Astrocyte of the spinal cord (primary cell): ENCODE measurements at regions not wholly inside any gene's neighbourhood (a gene's known extent, or its start where the extent isn't known, plus 50 kb on each side); places are given as distances from the start of the nearest gene placed in this dataset.
"Not testable (repeated sequence)": the region's sequence is repeated elsewhere in the genome, so short reads cannot be mapped to it uniquely, and the experiment has no call there.

Source experiments
- DNase-seq: peaks from one replicate; pipeline ENCODE4 v3.0.0; 2011; ENCODE audit warnings: low read depth, low spot score
- H3K4me3 ChIP-seq: 2 replicates; pipeline ENCODE4 v1.5.1; 2011; ENCODE audit warnings: low read depth, mild to moderate bottlenecking, low read length, moderate library complexity
- in situ Hi-C: cut with HindIII; loops from 2 replicates; pipeline ENCODE4 v1.10.0; 2017; ENCODE audit warnings: low sequenced_read_pairs
- TF ChIP-seq, protein P1 (sequence below): IDR thresholded peaks from 2 replicates; pipeline ENCODE4 v1.5.1; 2012; ENCODE audit warnings: low read depth, mild to moderate bottlenecking, low read length, inconsistent platforms

DNA sequence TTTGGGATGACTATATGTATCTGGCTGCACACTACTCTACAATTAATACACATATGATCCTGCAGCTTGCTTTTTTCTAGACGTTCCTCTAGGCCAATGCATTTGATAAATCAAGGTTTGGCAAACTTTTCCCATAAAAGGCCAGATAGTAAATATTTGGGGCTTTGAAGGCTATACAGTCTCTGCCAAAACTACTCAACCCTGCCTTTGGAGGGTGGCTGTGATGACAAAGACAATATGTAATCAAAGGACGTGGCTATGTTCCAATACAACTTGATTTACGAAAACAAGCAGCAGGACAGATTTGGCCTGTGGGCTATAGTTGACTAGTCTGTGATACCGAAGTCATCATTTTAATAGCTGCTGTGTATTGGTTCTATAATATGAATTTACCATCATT lies 181.3 kb upstream of the NBPF12 start:
- DNase-seq, H3K4me3 ChIP-seq, in situ Hi-C loops: not testable (repeated sequence)

DNA sequence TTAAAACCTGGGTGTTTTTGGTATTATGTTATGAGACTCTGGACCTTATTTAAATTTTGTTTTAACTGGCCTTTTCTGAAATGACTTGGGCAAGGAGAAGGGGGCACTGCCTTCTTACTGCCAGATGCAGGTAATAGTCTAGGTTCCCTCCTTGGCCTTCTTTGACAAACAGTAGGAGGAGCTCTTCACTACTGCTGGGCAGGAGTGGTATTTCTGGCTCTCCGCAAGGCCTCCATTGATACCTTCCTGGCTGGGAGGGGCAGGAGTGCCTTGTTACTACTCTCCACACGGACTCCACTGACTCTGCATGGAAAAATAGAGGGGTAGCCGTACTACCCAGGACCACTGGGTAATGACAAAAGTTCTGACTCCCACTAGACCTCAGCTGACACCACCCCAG lies 189.4 kb upstream of the NBPF12 start:
- H3K4me3 ChIP-seq = not testable (repeated sequence)

DNA sequence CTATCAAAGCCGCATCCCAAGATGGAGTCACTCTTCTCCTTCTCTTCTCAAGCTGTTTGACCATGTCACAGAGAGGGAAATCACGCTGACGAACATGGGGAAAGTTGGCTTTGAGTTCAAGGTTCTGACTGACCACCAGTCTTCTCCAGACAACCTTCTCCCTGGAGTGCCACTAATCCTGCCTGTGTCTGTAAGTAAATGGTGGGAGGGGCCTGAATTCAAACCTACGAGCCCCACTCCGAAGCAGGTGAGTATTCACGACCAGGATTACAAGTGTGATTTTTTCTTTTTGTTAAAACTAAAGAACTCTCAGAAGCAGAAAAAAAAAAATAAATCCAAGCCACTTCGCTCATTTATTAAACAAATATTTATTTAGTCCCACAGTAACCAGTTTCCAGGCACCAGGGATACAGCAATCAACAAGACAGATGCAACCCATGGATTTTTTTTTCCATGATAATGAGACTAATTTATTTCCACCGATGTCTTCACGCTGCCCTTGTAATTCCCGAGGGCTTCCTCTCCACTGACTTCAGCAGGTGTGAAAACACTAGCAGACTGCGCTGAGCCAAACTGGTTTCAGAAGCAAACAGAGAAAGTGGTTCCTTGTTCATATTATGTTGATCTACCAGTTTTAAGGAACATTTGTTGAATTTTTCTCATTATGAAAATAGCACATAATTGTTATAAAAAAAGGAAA lies 206.0 kb upstream of the NBPF12 start:
- H3K4me3 ChIP-seq, DNase-seq, in situ Hi-C loops: not testable (repeated sequence)

More for the DNA sequence above, 189.4 kb upstream of the NBPF12 start:
- in situ Hi-C loops, DNase-seq: not testable (repeated sequence)

DNA sequence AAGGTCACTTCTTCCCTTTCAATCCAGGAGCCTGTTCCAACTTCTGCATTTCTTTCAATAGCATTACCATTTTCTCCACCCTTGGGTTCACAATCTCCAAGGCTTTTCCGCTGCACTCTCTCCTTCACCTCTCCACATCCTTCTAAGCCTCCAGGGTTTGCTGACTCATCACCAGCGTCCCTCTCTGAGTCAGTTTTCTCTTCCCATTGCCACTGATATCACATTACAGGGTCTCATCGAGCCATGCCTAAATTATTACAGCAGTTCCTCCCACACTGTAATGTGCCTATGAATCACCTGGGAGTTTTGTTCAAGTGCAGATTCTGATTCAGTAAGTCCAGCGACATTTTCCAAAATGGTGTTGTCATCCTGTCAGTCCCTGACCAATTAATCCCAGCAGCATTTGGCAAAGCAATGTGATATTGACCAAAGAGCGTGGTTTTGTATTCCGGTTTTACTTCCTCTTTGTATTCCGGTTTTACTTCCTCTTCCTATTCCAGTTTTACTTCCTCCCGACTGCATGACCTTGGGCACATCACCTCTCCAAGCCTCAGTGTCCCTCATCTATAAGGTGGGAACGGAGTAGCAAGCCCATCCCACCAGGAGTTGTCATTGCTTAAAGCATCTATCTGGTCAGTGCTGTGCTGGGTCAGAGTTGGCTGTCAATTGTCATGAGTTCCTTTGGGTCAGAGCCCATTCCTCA lies 208.3 kb upstream of the NBPF12 start:
- H3K4me3 ChIP-seq, in situ Hi-C loops, DNase-seq: not testable (repeated sequence)

DNA sequence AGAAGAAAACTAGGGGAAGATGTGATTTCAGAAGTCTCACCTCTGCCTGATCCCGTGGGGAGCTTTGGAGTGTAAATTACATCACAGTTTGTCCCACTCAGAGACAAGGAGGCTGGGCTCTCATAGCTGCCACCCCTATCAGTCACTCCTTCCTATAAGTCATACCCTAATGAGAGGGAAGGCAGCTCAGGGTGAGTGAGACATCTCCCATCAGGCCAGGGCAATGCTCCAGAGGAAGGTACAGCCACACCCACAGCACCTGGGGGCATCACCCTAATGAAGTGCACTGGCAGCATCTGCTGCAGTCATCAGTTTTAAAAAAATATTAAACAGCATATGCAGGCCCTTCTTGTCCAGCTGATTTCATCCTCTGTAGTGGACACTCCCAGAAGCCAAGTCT lies 223.1 kb upstream of the NBPF12 start:
- DNase-seq, in situ Hi-C loops, H3K4me3 ChIP-seq: not testable (repeated sequence)

DNA sequence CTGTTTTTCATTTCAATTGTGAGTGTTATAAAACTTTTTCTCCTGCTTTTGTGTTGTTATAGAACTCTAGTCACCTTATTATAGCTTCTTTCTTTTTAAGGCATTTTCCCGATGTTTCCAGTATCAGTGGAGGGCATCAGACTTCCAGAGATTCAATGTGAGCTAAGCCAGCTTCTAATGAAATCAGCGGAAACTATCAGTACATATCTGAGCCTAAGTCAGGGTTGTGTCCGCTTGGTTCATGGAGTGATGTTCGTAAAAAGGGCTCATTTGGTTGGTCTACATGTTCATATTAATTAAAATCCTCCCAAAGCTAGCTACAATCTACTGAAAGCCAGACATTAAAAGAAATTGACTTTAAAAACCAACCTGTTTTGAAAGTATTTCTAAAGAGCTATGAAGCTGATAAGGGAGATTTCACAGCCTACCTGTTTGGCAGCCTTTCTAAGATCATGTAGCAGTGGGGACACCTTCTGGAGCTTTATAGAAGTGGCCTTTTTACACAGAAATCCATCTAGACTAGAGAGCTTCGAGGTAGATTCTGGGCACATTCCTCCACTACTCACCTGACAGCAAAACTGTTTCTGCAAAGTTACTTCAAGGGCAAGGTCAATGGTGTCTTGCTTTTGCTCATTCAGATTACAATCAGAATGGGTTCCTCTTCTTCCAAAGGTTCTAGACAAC lies 227.1 kb upstream of the NBPF12 start:
- in situ Hi-C loops, H3K4me3 ChIP-seq: not testable (repeated sequence)
- DNase-seq = peak; percentile 1
- TF ChIP-seq, protein P1, sequence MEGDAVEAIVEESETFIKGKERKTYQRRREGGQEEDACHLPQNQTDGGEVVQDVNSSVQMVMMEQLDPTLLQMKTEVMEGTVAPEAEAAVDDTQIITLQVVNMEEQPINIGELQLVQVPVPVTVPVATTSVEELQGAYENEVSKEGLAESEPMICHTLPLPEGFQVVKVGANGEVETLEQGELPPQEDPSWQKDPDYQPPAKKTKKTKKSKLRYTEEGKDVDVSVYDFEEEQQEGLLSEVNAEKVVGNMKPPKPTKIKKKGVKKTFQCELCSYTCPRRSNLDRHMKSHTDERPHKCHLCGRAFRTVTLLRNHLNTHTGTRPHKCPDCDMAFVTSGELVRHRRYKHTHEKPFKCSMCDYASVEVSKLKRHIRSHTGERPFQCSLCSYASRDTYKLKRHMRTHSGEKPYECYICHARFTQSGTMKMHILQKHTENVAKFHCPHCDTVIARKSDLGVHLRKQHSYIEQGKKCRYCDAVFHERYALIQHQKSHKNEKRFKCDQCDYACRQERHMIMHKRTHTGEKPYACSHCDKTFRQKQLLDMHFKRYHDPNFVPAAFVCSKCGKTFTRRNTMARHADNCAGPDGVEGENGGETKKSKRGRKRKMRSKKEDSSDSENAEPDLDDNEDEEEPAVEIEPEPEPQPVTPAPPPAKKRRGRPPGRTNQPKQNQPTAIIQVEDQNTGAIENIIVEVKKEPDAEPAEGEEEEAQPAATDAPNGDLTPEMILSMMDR = peak; percentile 4

DNA sequence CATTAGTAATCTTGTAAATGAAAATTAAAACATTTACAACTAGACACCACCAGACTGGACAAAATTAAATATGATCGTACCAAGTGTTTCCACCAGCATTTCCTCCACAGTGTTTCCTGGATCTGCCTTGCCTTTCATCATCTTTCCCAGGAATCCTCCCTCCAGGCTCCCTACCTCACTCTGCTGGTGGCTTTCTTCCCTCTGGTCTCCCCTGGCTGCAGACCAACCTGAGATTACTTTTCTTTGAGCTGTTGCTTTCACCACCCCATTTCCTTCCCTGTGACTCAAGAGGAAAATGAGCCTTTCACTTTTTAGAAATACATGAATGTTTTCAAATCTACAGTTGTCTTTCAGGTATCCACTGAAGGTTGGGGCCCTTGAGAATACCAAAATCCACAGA lies 228.8 kb upstream of the NBPF12 start:
- in situ Hi-C loops, DNase-seq, H3K4me3 ChIP-seq: not testable (repeated sequence)

DNA sequence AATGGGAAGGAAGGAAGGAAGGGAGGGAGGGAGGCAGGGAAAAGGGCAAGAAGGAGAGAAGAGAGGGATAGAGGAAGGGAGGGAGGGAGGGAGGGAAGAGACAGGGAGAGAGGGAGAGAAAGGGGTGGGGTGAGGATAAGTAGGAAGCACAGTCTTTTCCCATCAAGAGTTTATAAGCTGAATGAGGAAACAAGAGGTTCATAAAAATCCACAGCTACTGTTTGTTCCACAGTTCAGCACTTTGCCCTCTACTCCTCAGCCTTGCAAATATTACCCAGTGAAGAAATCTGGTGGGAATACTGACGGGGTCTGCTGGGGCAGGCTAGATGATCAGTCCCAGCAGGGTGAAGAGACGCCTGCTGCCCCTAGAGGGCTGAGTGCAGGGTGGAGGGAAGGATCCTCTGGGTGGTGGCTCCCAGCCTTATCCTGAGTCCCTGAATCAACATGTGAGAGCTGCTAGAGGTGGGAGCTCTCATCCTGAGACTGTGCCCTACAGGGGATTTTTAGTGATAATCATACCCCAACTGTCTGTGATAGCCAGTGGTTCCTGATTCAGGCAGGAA lies 233.9 kb upstream of the NBPF12 start:
- H3K4me3 ChIP-seq, DNase-seq, in situ Hi-C loops: not testable (repeated sequence)

DNA sequence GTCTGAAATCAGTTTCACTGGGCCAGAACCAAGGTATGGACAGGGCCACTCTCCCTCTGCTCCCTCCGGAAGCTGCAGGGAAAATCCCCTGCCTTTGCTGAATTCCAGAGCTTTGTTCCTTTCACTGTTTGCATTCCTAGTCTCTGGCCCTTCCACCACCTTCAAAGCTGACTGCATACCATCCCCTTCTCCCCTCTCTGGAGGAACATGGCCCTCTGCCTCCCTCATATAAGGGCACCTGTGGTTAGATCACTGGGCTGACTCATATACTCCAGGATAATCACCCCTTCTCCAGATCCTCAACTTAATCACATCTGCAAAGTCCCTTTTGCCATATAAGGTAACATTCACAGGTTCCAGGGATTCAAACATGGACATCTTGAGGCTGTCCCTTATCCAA lies 236.8 kb upstream of the NBPF12 start:
- H3K4me3 ChIP-seq, in situ Hi-C loops: not testable (repeated sequence)
- peak; percentile 17 for DNase-seq

DNA sequence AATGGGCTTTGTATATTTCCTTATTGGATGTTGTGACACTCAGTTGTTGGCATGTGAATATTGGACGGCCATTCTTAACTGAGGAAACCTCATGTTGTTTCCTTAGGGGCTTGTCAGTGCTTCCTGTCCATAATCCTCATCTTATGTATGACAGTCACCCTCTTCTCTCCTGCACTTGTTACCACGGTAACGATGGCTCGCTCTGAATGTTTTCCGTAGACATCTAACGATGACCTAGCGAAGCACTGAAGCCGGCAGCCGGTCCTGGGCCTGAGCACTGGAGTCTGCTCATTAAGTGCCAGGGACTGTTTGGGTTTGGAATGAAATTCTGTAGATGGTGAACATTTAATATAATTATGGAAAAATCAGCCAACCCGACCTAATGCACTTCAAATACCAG lies 242.7 kb upstream of the NBPF12 start:
- H3K4me3 ChIP-seq, in situ Hi-C loops, DNase-seq: not testable (repeated sequence)

DNA sequence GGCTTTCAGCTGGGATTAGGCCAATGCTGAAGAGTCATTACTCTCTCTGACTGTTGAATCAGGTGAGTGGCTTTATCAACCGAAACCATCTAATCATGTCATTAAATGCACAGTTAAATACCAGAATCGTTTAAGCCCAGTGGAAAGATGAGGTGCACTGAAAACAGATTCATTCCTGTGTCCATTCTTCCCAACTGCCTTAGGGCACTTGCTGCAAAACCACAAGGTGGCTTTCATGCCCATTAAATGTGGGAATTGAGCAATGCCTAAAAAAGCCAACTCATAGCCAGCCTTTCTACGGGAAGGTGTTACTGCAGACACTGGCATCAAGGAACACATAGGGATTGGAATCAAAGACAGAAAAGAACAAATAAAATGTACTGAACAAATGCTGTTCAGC lies 246.3 kb upstream of the NBPF12 start:
- DNase-seq, in situ Hi-C loops, H3K4me3 ChIP-seq: not testable (repeated sequence)

DNA sequence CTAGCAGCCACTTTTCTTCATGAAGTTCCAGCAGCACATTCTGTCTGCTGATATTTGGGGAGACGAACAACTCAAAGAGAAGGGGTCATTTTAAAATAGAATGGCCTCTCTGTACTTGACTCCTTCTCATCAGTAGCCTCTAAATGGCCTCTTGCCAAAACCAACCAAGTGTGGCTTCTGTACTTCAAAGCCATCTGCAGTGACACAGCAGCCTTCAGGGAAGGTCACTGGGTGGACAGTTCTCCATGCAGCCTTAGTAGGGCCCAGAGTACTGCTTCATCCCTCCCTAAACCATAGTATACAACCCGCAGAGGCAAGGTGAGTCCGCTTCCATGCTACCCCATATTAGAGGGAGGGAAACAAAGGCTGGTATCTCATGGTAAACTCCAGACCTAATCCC lies 249.2 kb upstream of the NBPF12 start:
- DNase-seq, H3K4me3 ChIP-seq, in situ Hi-C loops: not testable (repeated sequence)

DNA sequence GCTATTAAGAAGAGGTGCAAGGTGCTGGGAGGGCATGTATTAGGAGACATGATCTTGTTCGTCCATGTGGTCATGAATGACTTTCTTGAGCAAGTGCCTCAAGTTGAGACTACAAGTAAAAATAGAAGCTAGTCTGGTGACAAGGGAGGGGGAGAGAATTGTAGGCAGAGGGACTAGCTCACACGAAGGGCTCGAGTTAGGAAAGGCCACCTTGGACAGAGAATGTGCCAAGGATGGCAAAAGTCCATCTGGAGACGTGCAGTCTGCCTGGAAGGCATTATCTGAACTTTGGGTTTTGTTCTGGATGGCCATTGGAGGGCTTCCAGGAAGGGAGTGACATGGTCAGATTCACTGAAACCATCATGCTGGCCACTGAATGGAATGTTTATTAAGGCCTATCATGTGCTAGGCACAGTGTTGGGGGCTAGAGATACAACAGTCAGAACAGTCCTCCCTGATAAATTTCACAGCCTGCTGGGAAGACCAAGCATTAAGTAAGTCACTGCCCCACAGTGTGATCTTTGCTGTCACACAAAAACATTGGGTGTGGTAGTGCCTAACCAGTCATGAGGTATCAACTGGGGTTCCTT lies 251.3 kb upstream of the NBPF12 start:
- H3K4me3 ChIP-seq, in situ Hi-C loops, DNase-seq: not testable (repeated sequence)

DNA sequence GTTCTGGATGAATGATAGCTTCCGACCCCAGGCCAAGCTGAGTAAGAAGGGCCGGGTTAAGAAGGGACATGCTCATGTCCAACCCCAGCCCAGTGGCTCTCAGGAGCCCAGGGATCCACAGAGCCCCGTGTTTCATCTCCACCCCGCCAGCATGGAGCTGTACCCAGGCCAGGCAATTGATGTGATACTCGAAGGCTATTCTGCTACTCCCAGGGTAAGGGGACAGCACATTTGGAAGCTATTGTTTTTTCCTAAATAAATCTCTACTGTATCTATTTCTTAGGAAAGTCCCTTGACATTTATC lies 255.0 kb upstream of the NBPF12 start:
- in situ Hi-C loops, DNase-seq, H3K4me3 ChIP-seq: not testable (repeated sequence)

DNA sequence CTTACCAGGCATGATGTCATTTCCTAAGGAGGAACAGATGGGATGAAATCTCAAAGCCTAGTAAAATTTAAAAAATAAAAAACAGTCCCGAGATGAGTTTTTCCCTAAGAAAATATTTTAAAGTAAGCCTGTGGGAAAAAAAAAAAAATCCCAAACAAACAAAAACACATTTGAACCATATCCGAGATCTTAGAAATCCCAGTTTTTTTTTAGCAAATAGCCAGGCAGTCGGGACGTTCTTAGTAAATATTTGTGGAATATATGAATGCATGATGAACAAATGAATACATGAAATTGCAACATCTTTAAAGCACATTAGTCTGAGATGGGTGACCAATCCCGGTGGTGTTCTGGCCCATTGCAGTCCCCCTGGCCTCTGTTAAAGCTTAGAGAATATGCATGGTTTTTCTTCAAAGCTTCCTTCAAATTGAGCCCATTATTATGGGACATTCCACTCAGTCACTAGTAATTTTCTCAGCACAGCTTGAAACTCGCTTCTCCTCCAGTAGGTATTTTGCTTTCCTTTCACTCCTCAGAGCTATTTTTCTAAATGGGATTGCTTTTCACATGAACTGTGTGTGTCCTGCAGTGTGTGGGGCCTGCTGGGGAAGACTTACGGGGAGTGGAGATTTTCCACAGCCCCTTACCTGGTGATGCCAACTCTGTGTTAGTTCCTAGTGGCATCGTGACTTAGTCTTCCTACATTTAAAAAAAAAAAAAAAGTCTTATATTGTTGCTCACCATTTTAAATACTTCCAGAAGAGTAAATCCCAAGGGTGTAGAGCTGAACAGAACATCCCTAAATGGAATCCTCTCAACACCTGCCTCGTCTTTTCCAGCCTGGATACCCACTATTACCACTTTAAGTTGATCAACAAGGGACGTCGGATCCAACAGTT lies 255.6 kb upstream of the NBPF12 start:
- H3K4me3 ChIP-seq, in situ Hi-C loops, DNase-seq: not testable (repeated sequence)
